GM21367 (cell line): ENCODE measurements at regions not wholly inside any gene's neighbourhood (a gene's known extent, or its start where the extent isn't known, plus 50 kb on each side); places are given as distances from the start of the nearest gene placed in this dataset.

Experiments used
- ATAC-seq: cut with Tn5 transposase; IDR thresholded peaks from one replicate; pipeline ENCODE4 v1.9.1; 2021; ENCODE audit not compliant: unreplicated experiment

- no peak for ATAC-seq
Observed at GRCh38 chr7:131098527-131098926, 229.1 kb upstream of the MKLN1 start.

GRCh38 chr7:131100357-131101054 is 227.2 kb upstream of the MKLN1 start:
- no peak for ATAC-seq

- no peak for ATAC-seq
Observed at GRCh38 chr7:131103997-131104396, 223.7 kb upstream of the MKLN1 start.

GRCh38 chr7:131104596-131105293 is 222.9 kb upstream of the MKLN1 start:
- ATAC-seq = no peak

- no peak for ATAC-seq
Observed at GRCh38 chr7:131105294-131105798, 222.3 kb upstream of the MKLN1 start.

- peak; percentile 29 for ATAC-seq
Observed at GRCh38 chr7:131105799-131106680, 221.6 kb upstream of the MKLN1 start.

- ATAC-seq = no peak
Observed at GRCh38 chr7:131106681-131107336, 220.9 kb upstream of the MKLN1 start.

GRCh38 chr7:131107337-131108211 is 220.1 kb upstream of the MKLN1 start:
- peak; percentile 38 for ATAC-seq

GRCh38 chr7:131108212-131108940 is 219.3 kb upstream of the MKLN1 start:
- no peak for ATAC-seq

- ATAC-seq = no peak
Observed at GRCh38 chr7:131109011-131109758, 218.5 kb upstream of the MKLN1 start.

- ATAC-seq = peak; percentile 18
Observed at GRCh38 chr7:131109759-131110296, 217.8 kb upstream of the MKLN1 start.

- no peak for ATAC-seq
Observed at GRCh38 chr7:131110297-131111080, 217.2 kb upstream of the MKLN1 start.

- no peak for ATAC-seq
Observed at GRCh38 chr7:131111081-131111576, 216.5 kb upstream of the MKLN1 start.

- no peak for ATAC-seq
Observed at GRCh38 chr7:131111792-131112191, 215.9 kb upstream of the MKLN1 start.

GRCh38 chr7:131112431-131112830 is 215.2 kb upstream of the MKLN1 start:
- no peak for ATAC-seq

GRCh38 chr7:131115340-131115739 is 212.3 kb upstream of the MKLN1 start:
- no peak for ATAC-seq

- ATAC-seq = no peak
Observed at GRCh38 chr7:131117439-131117838, 210.2 kb upstream of the MKLN1 start.
